HEK293 (cell line): ENCODE measurements at regions not wholly inside any gene's neighbourhood (a gene's known extent, or its start where the extent isn't known, plus 50 kb on each side); places are given as distances from the start of the nearest gene placed in this dataset.

Experiments used
- CTCF ChIP-seq: fragments of 450-650 bp; formaldehyde crosslinking; IDR thresholded peaks from 2 replicates; pipeline ENCODE4 v1.5.1; 2016; ENCODE audit warnings: missing biosample characterization, missing genetic modification characterization
- MEIS1 ChIP-seq: sonication (generic); formaldehyde crosslinking; IDR thresholded peaks from 2 replicates; pipeline ENCODE4 v1.8.1; 2022; ENCODE audit warnings: missing genetic modification reagents, mild to moderate bottlenecking, borderline replicate concordance
- RBAK ChIP-seq: fragments of 450-650 bp; formaldehyde crosslinking; IDR thresholded peaks from 2 replicates; pipeline ENCODE4 v1.5.1; 2016; ENCODE audit warnings: missing biosample characterization, missing genetic modification characterization
- SETDB1 ChIP-seq: IDR thresholded peaks from one replicate; pipeline ENCODE4 v1.6.1; 2017; ENCODE audit warnings: mild to moderate bottlenecking, low read length, moderate library complexity, mixed read lengths; ENCODE audit not compliant: insufficient read length
- YY2 ChIP-seq: fragments of 450-650 bp; formaldehyde crosslinking; IDR thresholded peaks from 2 replicates; pipeline ENCODE4 v1.5.1; 2016; ENCODE audit warnings: missing biosample characterization, missing genetic modification characterization
- ZBTB21 ChIP-seq: fragments of 450-650 bp; formaldehyde crosslinking; IDR thresholded peaks from 2 replicates; pipeline ENCODE4 v1.5.1; 2017; ENCODE audit warnings: missing biosample characterization, missing genetic modification characterization
- ZBTB7A ChIP-seq: fragments of 450-650 bp; formaldehyde crosslinking; IDR thresholded peaks from 2 replicates; pipeline ENCODE4 v1.5.1; 2016; ENCODE audit warnings: low read depth, missing biosample characterization, missing genetic modification characterization
- ZNF121 ChIP-seq: fragments of 450-650 bp; formaldehyde crosslinking; IDR thresholded peaks from 2 replicates; pipeline ENCODE4 v1.5.1; 2016; ENCODE audit warnings: missing biosample characterization, missing genetic modification characterization
- ZNF175 ChIP-seq: fragments of 450-650 bp; formaldehyde crosslinking; IDR thresholded peaks from 2 replicates; pipeline ENCODE4 v1.5.1; 2016; ENCODE audit warnings: missing biosample characterization, missing genetic modification characterization
- ZNF350 ChIP-seq: fragments of 450-650 bp; formaldehyde crosslinking; IDR thresholded peaks from 2 replicates; pipeline ENCODE4 v1.5.0; 2017; ENCODE audit warnings: missing biosample characterization, mild to moderate bottlenecking, missing genetic modification characterization
- ZNF626 ChIP-seq: fragments of 450-650 bp; sonication (Bioruptor Pico); formaldehyde crosslinking; IDR thresholded peaks from 2 replicates; pipeline ENCODE4 v1.5.1; 2018; ENCODE audit warnings: missing biosample characterization, missing genetic modification characterization, inconsistent platforms
- TF ChIP-seq, protein P1 (sequence below): fragments of 450-650 bp; formaldehyde crosslinking; IDR thresholded peaks from 2 replicates; pipeline ENCODE4 v1.5.1; 2016; ENCODE audit warnings: missing biosample characterization, missing genetic modification characterization, low read depth

- TF ChIP-seq ZNF350 (tag by site-specific recombination) (no peak), YY2 (no peak), ZNF121 (no peak), ZBTB21 (tag by site-specific recombination) (no peak), RBAK (tag by site-specific recombination) (no peak), ZBTB7A (tag by site-specific recombination) (no peak), CTCF (tag by site-specific recombination) (no peak), MEIS1 (CRISPR knock-in tag) (no peak), ZNF626 (tag by site-specific recombination) (no peak), ZNF175 (tag by site-specific recombination) (no peak), SETDB1 (no peak)
- TF ChIP-seq, protein P1, sequence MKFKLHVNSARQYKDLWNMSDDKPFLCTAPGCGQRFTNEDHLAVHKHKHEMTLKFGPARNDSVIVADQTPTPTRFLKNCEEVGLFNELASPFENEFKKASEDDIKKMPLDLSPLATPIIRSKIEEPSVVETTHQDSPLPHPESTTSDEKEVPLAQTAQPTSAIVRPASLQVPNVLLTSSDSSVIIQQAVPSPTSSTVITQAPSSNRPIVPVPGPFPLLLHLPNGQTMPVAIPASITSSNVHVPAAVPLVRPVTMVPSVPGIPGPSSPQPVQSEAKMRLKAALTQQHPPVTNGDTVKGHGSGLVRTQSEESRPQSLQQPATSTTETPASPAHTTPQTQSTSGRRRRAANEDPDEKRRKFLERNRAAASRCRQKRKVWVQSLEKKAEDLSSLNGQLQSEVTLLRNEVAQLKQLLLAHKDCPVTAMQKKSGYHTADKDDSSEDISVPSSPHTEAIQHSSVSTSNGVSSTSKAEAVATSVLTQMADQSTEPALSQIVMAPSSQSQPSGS (tag by site-specific recombination), result no peak
These were observed 104.0 kb upstream of the CDH5 start for GRCh38 chr16:66262253-66263167.
